ENCODE measurements at regions not wholly inside any gene's neighbourhood (a gene's known extent, or its start where the extent isn't known, plus 50 kb on each side); places are given as distances from the start of the nearest gene placed in this dataset.

DNA sequence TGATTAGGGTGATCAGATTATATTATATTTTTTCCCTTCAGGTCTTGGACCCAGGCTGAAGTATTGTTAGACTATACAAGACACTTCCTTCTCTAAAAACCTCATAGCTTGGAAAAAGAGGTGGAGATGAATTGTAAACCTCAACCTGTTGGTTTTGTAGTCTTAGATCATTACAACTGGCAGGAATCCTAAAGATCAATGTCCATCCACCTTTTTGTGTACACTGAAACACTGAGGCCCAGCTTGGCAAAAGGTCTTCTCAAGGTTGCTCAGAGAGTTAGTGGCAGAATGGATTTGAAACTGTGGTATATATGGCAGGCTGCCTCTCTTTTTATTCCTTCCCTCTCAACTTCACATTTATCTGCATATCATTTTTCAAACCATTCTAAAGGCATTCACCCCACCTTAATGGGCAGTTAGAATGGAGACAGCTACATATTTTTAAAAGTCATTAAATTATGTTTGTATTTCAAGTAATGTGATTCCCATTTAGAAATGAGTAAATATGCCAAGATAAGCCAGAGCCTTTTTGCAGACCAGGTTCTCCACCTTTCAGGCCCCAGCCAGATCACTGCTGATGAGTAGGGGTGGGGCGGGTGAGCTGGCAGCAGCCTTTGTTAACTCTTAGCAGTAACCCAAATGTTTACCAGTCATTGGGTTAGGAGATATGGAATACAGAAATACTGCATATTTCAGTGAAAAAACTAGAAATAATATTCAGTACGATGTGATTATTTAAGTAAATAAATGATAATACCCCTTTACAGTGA is 243.2 kb upstream of the F9 start:
- POLR2A ChIA-PET: no interaction called here
- no peak overlapping the region for H3K4me2 ChIP-seq (replicated peaks; ENCODE audit: low read depth, low read length, poor library complexity, severe bottlenecking)
- ATAC-seq (ENCODE audit: low read depth): no peak
- no peak overlapping the region for H3K4me3 Mint-ChIP-seq
- no peak overlapping the region for H2AFZ ChIP-seq (ENCODE audit: insufficient read depth, low read depth, low read length, poor library complexity, severe bottlenecking)
- H3K4me1 Mint-ChIP-seq: no peaks in the 10 kb centered on the region
- TF ChIP-seq, protein P1, sequence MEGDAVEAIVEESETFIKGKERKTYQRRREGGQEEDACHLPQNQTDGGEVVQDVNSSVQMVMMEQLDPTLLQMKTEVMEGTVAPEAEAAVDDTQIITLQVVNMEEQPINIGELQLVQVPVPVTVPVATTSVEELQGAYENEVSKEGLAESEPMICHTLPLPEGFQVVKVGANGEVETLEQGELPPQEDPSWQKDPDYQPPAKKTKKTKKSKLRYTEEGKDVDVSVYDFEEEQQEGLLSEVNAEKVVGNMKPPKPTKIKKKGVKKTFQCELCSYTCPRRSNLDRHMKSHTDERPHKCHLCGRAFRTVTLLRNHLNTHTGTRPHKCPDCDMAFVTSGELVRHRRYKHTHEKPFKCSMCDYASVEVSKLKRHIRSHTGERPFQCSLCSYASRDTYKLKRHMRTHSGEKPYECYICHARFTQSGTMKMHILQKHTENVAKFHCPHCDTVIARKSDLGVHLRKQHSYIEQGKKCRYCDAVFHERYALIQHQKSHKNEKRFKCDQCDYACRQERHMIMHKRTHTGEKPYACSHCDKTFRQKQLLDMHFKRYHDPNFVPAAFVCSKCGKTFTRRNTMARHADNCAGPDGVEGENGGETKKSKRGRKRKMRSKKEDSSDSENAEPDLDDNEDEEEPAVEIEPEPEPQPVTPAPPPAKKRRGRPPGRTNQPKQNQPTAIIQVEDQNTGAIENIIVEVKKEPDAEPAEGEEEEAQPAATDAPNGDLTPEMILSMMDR (IDR thresholded peaks at IDR 0.05): no peak
- no peak for TF ChIP-seq EZH2 (IDR thresholded peaks at IDR 0.05; ENCODE audit: borderline replicate concordance, insufficient read depth, low read depth, low read length, poor library complexity, severe bottlenecking)
- intact Hi-C loops (cut with micrococcal nuclease): no loop called here
- no peak overlapping the region for H3K9ac ChIP-seq (ENCODE audit: low read length)
- CTCF ChIA-PET: no interaction called here
- no peak overlapping the region for H3K27ac ChIP-seq (ENCODE audit: low read length in 2 of 2)
- no peak overlapping the region for H3K27ac Mint-ChIP-seq
- no peak for DNase-seq
- no peak overlapping the region for H3K4me3 ChIP-seq (ENCODE audit: control extremely low read depth in 1 of 5, extremely low read depth in 1 of 5, insufficient read depth in 1 of 5, low read depth in 2 of 5, low read length in 4 of 5)
- no peaks in the 10 kb centered on the region for H3K79me2 ChIP-seq (ENCODE audit: control insufficient read depth, insufficient read depth, low read length)
- H3K27me3 Mint-ChIP-seq: no peaks in the 10 kb centered on the region
- no peaks in the 10 kb centered on the region for H3K9me3 Mint-ChIP-seq (ENCODE audit: insufficient read depth)
- H4K20me1 ChIP-seq (ENCODE audit: control insufficient read depth, insufficient read depth, low read length, poor library complexity, severe bottlenecking): no peaks in the 10 kb centered on the region
- no peaks in the 10 kb centered on the region for H3K36me3 ChIP-seq (replicated peaks in 1 of 2; ENCODE audit: control extremely low read depth in 1 of 2, control insufficient read depth in 1 of 2, extremely low read depth in 1 of 2, insufficient read depth in 2 of 2, low read length in 1 of 2)
- H3K4me1 ChIP-seq (ENCODE audit: control insufficient read depth in 2 of 2, insufficient read depth in 2 of 2, low read length in 2 of 2): no peaks in the 10 kb centered on the region
- H3K27me3 ChIP-seq (replicated peaks in 1 of 4; ENCODE audit: control extremely low read depth in 1 of 4, control insufficient read depth in 3 of 4, insufficient read depth in 4 of 4, low read length in 3 of 4): no peaks in the 10 kb centered on the region
- no peaks in the 10 kb centered on the region for H3K9me3 ChIP-seq (ENCODE audit: control extremely low read depth in 1 of 3, control insufficient read depth in 2 of 3, insufficient read depth in 1 of 3, low read length in 2 of 3)
- no CpG with 5 or more reads among the region's 2 CpGs for WGBS (ENCODE audit: insufficient coverage)

DNA sequence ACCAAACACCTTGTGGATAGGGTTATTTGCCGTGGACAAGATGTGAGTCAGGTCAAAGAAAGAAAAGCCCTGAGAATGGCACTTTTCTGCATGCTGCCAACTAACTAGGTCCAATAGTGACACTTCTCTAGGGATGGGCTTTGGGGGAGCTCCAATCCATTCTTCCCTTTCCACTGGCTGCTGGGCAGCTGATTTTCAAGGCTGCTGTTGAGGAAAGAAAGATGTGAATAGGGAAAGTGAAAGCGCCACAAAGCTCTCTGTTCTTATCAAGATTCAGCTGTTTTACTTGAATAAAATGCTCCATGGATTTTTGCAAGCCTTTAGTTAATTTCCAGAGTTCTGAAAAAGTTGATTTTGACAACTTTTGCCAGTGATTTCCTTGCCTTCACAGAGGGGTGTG is 244.2 kb upstream of the F9 start:
- Histone ChIP-seq H3K27me3 (replicated peaks in 1 of 4; ENCODE audit: control extremely low read depth in 1 of 4, control insufficient read depth in 3 of 4, insufficient read depth in 4 of 4, low read length in 3 of 4) (no peaks in the 10 kb centered on the region), H3K4me1 (ENCODE audit: control insufficient read depth in 2 of 2, insufficient read depth in 2 of 2, low read length in 2 of 2) (no peaks in the 10 kb centered on the region), H3K36me3 (replicated peaks in 1 of 2; ENCODE audit: control extremely low read depth in 1 of 2, control insufficient read depth in 1 of 2, extremely low read depth in 1 of 2, insufficient read depth in 2 of 2, low read length in 1 of 2) (no peaks in the 10 kb centered on the region), H3K9me3 (ENCODE audit: control extremely low read depth in 1 of 3, control insufficient read depth in 2 of 3, insufficient read depth in 1 of 3, low read length in 2 of 3) (no peaks in the 10 kb centered on the region), H3K27ac (ENCODE audit: low read length in 2 of 2) (no peak overlapping the region), H3K9ac (ENCODE audit: low read length) (no peak overlapping the region), H3K4me3 (ENCODE audit: control extremely low read depth in 1 of 5, extremely low read depth in 1 of 5, insufficient read depth in 1 of 5, low read depth in 2 of 5, low read length in 4 of 5) (no peak overlapping the region), H3K4me2 (replicated peaks; ENCODE audit: low read depth, low read length, poor library complexity, severe bottlenecking) (no peak overlapping the region), H2AFZ (ENCODE audit: insufficient read depth, low read depth, low read length, poor library complexity, severe bottlenecking) (no peak overlapping the region), H3K79me2 (ENCODE audit: control insufficient read depth, insufficient read depth, low read length) (no peaks in the 10 kb centered on the region), H4K20me1 (ENCODE audit: control insufficient read depth, insufficient read depth, low read length, poor library complexity, severe bottlenecking) (no peaks in the 10 kb centered on the region)
- CTCF ChIA-PET: no interaction called here
- DNase-seq: no peak
- WGBS (ENCODE audit: insufficient coverage): 100% methylated on average over 1 of the region's 2 CpGs
- Mint-ChIP-seq H3K9me3 (ENCODE audit: insufficient read depth) (no peaks in the 10 kb centered on the region), H3K4me3 (no peak overlapping the region), H3K27me3 (no peaks in the 10 kb centered on the region), H3K4me1 (no peaks in the 10 kb centered on the region), H3K27ac (no peak overlapping the region)
- intact Hi-C loops (cut with micrococcal nuclease): no loop called here
- POLR2A ChIA-PET: no interaction called here
- no peak for ATAC-seq (ENCODE audit: low read depth)
- no peak for TF ChIP-seq EZH2 (IDR thresholded peaks at IDR 0.05; ENCODE audit: borderline replicate concordance, insufficient read depth, low read depth, low read length, poor library complexity, severe bottlenecking)
- TF ChIP-seq, protein P1 (IDR thresholded peaks at IDR 0.05): no peak
